ENCODE measurements at regions not wholly inside any gene's neighbourhood (a gene's known extent, or its start where the extent isn't known, plus 50 kb on each side); places are given as distances from the start of the nearest gene placed in this dataset.

GRCh38 chr7:50174948-50175347 is 81.9 kb upstream of the ZPBP start:
- Histone ChIP-seq H3K4me1 (ENCODE audit: control insufficient read depth, low read length) (no peaks in the 10 kb centered on the region), H3K27ac (ENCODE audit: low read depth, low read length) (no peak overlapping the region), H3F3A (ENCODE audit: control insufficient read depth, insufficient read depth) (no peaks in the 10 kb centered on the region), H3K4me2 (ENCODE audit: low read length) (no peak overlapping the region), H4K20me1 (ENCODE audit: control insufficient read depth, insufficient read depth, low read depth, low read length) (no peaks in the 10 kb centered on the region), H3K9me3 (ENCODE audit: control insufficient read depth, insufficient read depth, low read length) (no peaks in the 10 kb centered on the region), H3K36me3 (ENCODE audit: control insufficient read depth, low read length) (no peaks in the 10 kb centered on the region), H3K27me3 (ENCODE audit: control insufficient read depth, low read length) (peaks cover 18% of the 10 kb centered on the region; the same call in 1 of the 2 replicates), H3K9me2 (replicated peaks; ENCODE audit: control insufficient read depth, low read length) (no peaks in the 10 kb centered on the region), H3K79me2 (ENCODE audit: control insufficient read depth, low read length) (no peaks in the 10 kb centered on the region), H3K4me3 (ENCODE audit: low read length) (no peak overlapping the region)
- TF ChIP-seq EZH2phosphoT487 (IDR thresholded peaks at IDR 0.05; ENCODE audit: borderline replicate concordance, low read length) (no peak), CTCF (IDR thresholded peaks at IDR 0.05; ENCODE audit: low read depth, low read length, poor library complexity, severe bottlenecking) (no peak)

- H3K4me2 ChIP-seq (ENCODE audit: low read length): peak overlapping the region; percentile 65
- H4K20me1 ChIP-seq (ENCODE audit: control insufficient read depth, insufficient read depth, low read depth, low read length): no peaks in the 10 kb centered on the region
- no peaks in the 10 kb centered on the region for H3K27me3 ChIP-seq (ENCODE audit: control insufficient read depth, low read length)
- peak overlapping the region; percentile 39 for H3K4me3 ChIP-seq (ENCODE audit: low read length)
- H3K79me2 ChIP-seq (ENCODE audit: control insufficient read depth, low read length): no peaks in the 10 kb centered on the region
- no peaks in the 10 kb centered on the region for H3K9me2 ChIP-seq (replicated peaks; ENCODE audit: control insufficient read depth, low read length)
- no peaks in the 10 kb centered on the region for H3K36me3 ChIP-seq (ENCODE audit: control insufficient read depth, low read length)
- peaks cover 27% of the 10 kb centered on the region for H3K4me1 ChIP-seq (ENCODE audit: control insufficient read depth, low read length)
- no peak for TF ChIP-seq EZH2phosphoT487 (IDR thresholded peaks at IDR 0.05; ENCODE audit: borderline replicate concordance, low read length)
- TF ChIP-seq CTCF (IDR thresholded peaks at IDR 0.05; ENCODE audit: low read depth, low read length, poor library complexity, severe bottlenecking): no peak
- H3K9me3 ChIP-seq (ENCODE audit: control insufficient read depth, insufficient read depth, low read length): no peaks in the 10 kb centered on the region
- peaks cover 5% of the 10 kb centered on the region for H3F3A ChIP-seq (ENCODE audit: control insufficient read depth, insufficient read depth)
- H3K27ac ChIP-seq (ENCODE audit: low read depth, low read length): no peak overlapping the region
These were observed 74.2 kb upstream of the ZPBP start for GRCh38 chr7:50166997-50167965.

- Histone ChIP-seq H3K9me2 (replicated peaks; ENCODE audit: control insufficient read depth, low read length) (no peaks in the 10 kb centered on the region), H3K79me2 (ENCODE audit: control insufficient read depth, low read length) (no peaks in the 10 kb centered on the region), H3K27ac (ENCODE audit: low read depth, low read length) (no peak overlapping the region), H3K36me3 (ENCODE audit: control insufficient read depth, low read length) (no peaks in the 10 kb centered on the region), H3K4me2 (ENCODE audit: low read length) (no peak overlapping the region), H3K9me3 (ENCODE audit: control insufficient read depth, insufficient read depth, low read length) (no peaks in the 10 kb centered on the region), H3K4me1 (ENCODE audit: control insufficient read depth, low read length) (peaks cover 27% of the 10 kb centered on the region), H3F3A (ENCODE audit: control insufficient read depth, insufficient read depth) (peaks cover 5% of the 10 kb centered on the region), H3K27me3 (ENCODE audit: control insufficient read depth, low read length) (no peaks in the 10 kb centered on the region), H3K4me3 (ENCODE audit: low read length) (no peak overlapping the region), H4K20me1 (ENCODE audit: control insufficient read depth, insufficient read depth, low read depth, low read length) (no peaks in the 10 kb centered on the region)
- TF ChIP-seq CTCF (IDR thresholded peaks at IDR 0.05; ENCODE audit: low read depth, low read length, poor library complexity, severe bottlenecking): no peak
- no peak for TF ChIP-seq EZH2phosphoT487 (IDR thresholded peaks at IDR 0.05; ENCODE audit: borderline replicate concordance, low read length)
These were observed 71.6 kb upstream of the ZPBP start for GRCh38 chr7:50164559-50165170.
